Liver (tissue), 8 donors: ENCODE measurements at regions not wholly inside any gene's neighbourhood (a gene's known extent, or its start where the extent isn't known, plus 50 kb on each side); places are given as distances from the start of the nearest gene placed in this dataset.

Experiments used
- DNase-seq: peaks from one replicate; pipeline ENCODE4 v3.0.0-alpha.2; 2017; ENCODE audit warnings: low spot score
- H3K27ac ChIP-seq, 2 donors: one replicate each; pipeline ENCODE4 v1.7.0; 2013; ENCODE audit warnings: inconsistent platforms in 2 of 2, low read length in 2 of 2, control low read depth in 1 of 2, low read depth in 1 of 2, mild to moderate bottlenecking in 1 of 2
- H3K27me3 ChIP-seq, 4 donors: one replicate each; pipeline versions ENCODE4 v1.6.1 to v1.7.0; 2013; ENCODE audit warnings: low read length in 3 of 4, inconsistent platforms in 1 of 4, mild to moderate bottlenecking in 1 of 4, moderate library complexity in 1 of 4; ENCODE audit not compliant: control insufficient read depth in 4 of 4, insufficient read depth in 4 of 4
- H3K36me3 ChIP-seq, 4 donors: one replicate each; pipeline versions ENCODE4 v1.6.1 to v1.7.0; 2013; ENCODE audit warnings: low read length in 3 of 4, mild to moderate bottlenecking in 3 of 4, low read depth in 1 of 4, moderate library complexity in 1 of 4; ENCODE audit not compliant: control insufficient read depth in 4 of 4, insufficient read depth in 3 of 4
- H3K4me1 ChIP-seq, 4 donors: one replicate each; pipeline versions ENCODE4 v1.6.1 to v1.7.0; 2013; ENCODE audit warnings: low read length in 3 of 4, mild to moderate bottlenecking in 3 of 4, moderate library complexity in 1 of 4; ENCODE audit not compliant: control insufficient read depth in 4 of 4, insufficient read depth in 4 of 4
- H3K4me3 ChIP-seq, 3 donors: one replicate each; pipeline versions ENCODE4 v1.6.1 to v1.7.0; 2013; ENCODE audit warnings: low read length in 3 of 3, control low read depth in 1 of 3, low read depth in 1 of 3, mild to moderate bottlenecking in 1 of 3
- H3K9ac ChIP-seq, 2 donors: one replicate each; pipeline ENCODE4 v1.7.0; 2013; ENCODE audit warnings: low read length in 2 of 2, mild to moderate bottlenecking in 2 of 2, moderate library complexity in 2 of 2, control low read depth in 1 of 2, low read depth in 1 of 2
- H3K9me3 ChIP-seq, 4 donors: one replicate each; pipeline versions ENCODE4 v1.6.1 to v1.7.0; 2013; ENCODE audit warnings: low read length in 3 of 4; ENCODE audit not compliant: control insufficient read depth in 4 of 4
- EGR1 ChIP-seq, 2 donors: IDR thresholded peaks; 2 replicates each; pipeline ENCODE4 v1.6.1; 2016 to 2018; ENCODE audit warnings: antibody characterized with exemption in 2 of 2, low read depth in 2 of 2
- FOXA1 ChIP-seq: IDR thresholded peaks from 2 replicates; pipeline ENCODE4 v1.6.1; 2016; ENCODE audit warnings: antibody characterized with exemption
- FOXA2 ChIP-seq: IDR thresholded peaks from 2 replicates; pipeline ENCODE4 v1.6.1; 2016; ENCODE audit warnings: antibody characterized with exemption
- GABPA ChIP-seq, 2 donors: IDR thresholded peaks in 1 of 2; conservative IDR thresholded peaks in 1 of 2; 2 replicates each; pipeline ENCODE4 v1.6.1; 2016; ENCODE audit warnings: antibody characterized with exemption in 2 of 2, mild to moderate bottlenecking in 1 of 2, moderate library complexity in 1 of 2
- HNF4A ChIP-seq, 2 donors: conservative IDR thresholded peaks; 2 replicates each; pipeline ENCODE4 v1.6.1; 2016; ENCODE audit warnings: antibody characterized with exemption in 2 of 2, mild to moderate bottlenecking in 2 of 2
- HNF4G ChIP-seq: IDR thresholded peaks from 2 replicates; pipeline ENCODE4 v1.6.1; 2016; ENCODE audit warnings: antibody characterized with exemption
- JUND ChIP-seq, 2 donors: IDR thresholded peaks; 2 replicates each; pipeline ENCODE4 v1.6.1; 2016; ENCODE audit warnings: antibody characterized with exemption in 2 of 2
- NR2F2 ChIP-seq: IDR thresholded peaks from 2 replicates; pipeline ENCODE4 v1.6.1; 2016; ENCODE audit warnings: antibody characterized with exemption
- RAD21 ChIP-seq, 2 donors: IDR thresholded peaks; 2 replicates each; pipeline ENCODE4 v1.6.1; 2016; ENCODE audit warnings: antibody characterized with exemption in 2 of 2, mild to moderate bottlenecking in 2 of 2
- RXRA ChIP-seq, 2 donors: IDR thresholded peaks; 2 replicates each; pipeline ENCODE4 v1.6.1; 2017 to 2018; ENCODE audit warnings: antibody characterized with exemption in 2 of 2, mild to moderate bottlenecking in 1 of 2
- SP1 ChIP-seq: IDR thresholded peaks from 2 replicates; pipeline ENCODE4 v1.6.1; 2018; ENCODE audit warnings: antibody characterized with exemption, mild to moderate bottlenecking
- TAF1 ChIP-seq: conservative IDR thresholded peaks from 2 replicates; pipeline ENCODE4 v1.6.1; 2016; ENCODE audit warnings: antibody characterized with exemption, mild to moderate bottlenecking
- YY1 ChIP-seq: IDR thresholded peaks from 2 replicates; pipeline ENCODE4 v1.6.1; 2016; ENCODE audit warnings: antibody characterized with exemption, mild to moderate bottlenecking
- WGBS: extraction: QIAGEN DNeasy Blood & Tissue Kit; methylation state at CpG from one replicate; pipeline ENCODE4 v1.1.7; 2013; 5-methylcytosine and 5-hydroxymethylcytosine counted together
- TF ChIP-seq, protein P1 (sequence below): IDR thresholded peaks from 2 replicates; pipeline ENCODE4 v1.6.1; 2016; ENCODE audit warnings: antibody characterized with exemption
- TF ChIP-seq, protein P2 (sequence below): IDR thresholded peaks from 2 replicates; pipeline ENCODE4 v1.6.1; 2016; ENCODE audit warnings: antibody characterized with exemption
- TF ChIP-seq, protein P3 (sequence below): fragments of 150-350 bp; IDR thresholded peaks from 2 replicates; pipeline ENCODE4 v1.5.1; 2017; ENCODE audit warnings: improper control_type of control experiment, low read depth, low read length; ENCODE audit not compliant: missing input control
- TF ChIP-seq, protein P4 (sequence below): IDR thresholded peaks from 2 replicates; pipeline ENCODE4 v1.6.1; 2016; ENCODE audit warnings: antibody characterized with exemption
- TF ChIP-seq, protein P5 (sequence below): IDR thresholded peaks from 2 replicates; pipeline ENCODE4 v1.6.1; 2016; ENCODE audit warnings: antibody characterized with exemption, mild to moderate bottlenecking
- donor health status: healthy.
- donor health status: healthy.
- donor health status: healthy.
- donor health status: healthy.
- donor health status: healthy.

DNA sequence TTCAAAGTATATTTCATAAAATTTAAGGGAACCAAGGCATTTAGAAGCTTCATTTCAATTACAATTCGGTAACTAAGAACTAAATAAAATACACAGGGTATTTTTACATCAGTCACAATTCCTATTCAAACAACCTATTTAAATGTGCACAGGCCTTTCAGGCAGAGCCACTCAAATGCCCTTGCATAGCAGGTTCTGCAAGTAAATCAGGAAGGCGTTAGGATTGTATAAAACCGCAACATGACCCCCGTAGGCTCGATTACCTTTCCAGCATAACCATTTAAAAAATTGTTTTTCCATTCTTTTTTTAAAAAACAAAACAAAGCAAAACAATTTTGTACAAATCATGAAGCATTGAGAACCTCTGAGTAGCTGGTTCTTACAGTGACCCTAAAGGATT lies 289.9 kb upstream of the SP8 start:
- H3K9ac ChIP-seq: no peak overlapping the region
- WGBS: 63% methylated on average over 5 of the region's 5 CpGs
- peaks cover 0 to 2% (median 0%) of the 10 kb centered on the region in 4 donors for H3K9me3 ChIP-seq
- DNase-seq: no peak
- TF ChIP-seq, protein P1, sequence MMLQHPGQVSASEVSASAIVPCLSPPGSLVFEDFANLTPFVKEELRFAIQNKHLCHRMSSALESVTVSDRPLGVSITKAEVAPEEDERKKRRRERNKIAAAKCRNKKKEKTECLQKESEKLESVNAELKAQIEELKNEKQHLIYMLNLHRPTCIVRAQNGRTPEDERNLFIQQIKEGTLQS: no peak
- no peak for TF ChIP-seq YY1
- TF ChIP-seq EGR1 (IDR thresholded peaks at IDR 0.05; ENCODE audit: low read depth in 2 of 2): no peak
- no peak for TF ChIP-seq JUND (IDR thresholded peaks at IDR 0.05)
- TF ChIP-seq, protein P2, sequence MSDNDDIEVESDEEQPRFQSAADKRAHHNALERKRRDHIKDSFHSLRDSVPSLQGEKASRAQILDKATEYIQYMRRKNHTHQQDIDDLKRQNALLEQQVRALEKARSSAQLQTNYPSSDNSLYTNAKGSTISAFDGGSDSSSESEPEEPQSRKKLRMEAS: no peak
- no peak for TF ChIP-seq HNF4A (conservative IDR thresholded peaks at IDR 0.05)
- no peak for TF ChIP-seq NR2F2
- TF ChIP-seq SP1: no peak
- TF ChIP-seq, protein P3, sequence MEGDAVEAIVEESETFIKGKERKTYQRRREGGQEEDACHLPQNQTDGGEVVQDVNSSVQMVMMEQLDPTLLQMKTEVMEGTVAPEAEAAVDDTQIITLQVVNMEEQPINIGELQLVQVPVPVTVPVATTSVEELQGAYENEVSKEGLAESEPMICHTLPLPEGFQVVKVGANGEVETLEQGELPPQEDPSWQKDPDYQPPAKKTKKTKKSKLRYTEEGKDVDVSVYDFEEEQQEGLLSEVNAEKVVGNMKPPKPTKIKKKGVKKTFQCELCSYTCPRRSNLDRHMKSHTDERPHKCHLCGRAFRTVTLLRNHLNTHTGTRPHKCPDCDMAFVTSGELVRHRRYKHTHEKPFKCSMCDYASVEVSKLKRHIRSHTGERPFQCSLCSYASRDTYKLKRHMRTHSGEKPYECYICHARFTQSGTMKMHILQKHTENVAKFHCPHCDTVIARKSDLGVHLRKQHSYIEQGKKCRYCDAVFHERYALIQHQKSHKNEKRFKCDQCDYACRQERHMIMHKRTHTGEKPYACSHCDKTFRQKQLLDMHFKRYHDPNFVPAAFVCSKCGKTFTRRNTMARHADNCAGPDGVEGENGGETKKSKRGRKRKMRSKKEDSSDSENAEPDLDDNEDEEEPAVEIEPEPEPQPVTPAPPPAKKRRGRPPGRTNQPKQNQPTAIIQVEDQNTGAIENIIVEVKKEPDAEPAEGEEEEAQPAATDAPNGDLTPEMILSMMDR: no peak
- TF ChIP-seq, protein P4, sequence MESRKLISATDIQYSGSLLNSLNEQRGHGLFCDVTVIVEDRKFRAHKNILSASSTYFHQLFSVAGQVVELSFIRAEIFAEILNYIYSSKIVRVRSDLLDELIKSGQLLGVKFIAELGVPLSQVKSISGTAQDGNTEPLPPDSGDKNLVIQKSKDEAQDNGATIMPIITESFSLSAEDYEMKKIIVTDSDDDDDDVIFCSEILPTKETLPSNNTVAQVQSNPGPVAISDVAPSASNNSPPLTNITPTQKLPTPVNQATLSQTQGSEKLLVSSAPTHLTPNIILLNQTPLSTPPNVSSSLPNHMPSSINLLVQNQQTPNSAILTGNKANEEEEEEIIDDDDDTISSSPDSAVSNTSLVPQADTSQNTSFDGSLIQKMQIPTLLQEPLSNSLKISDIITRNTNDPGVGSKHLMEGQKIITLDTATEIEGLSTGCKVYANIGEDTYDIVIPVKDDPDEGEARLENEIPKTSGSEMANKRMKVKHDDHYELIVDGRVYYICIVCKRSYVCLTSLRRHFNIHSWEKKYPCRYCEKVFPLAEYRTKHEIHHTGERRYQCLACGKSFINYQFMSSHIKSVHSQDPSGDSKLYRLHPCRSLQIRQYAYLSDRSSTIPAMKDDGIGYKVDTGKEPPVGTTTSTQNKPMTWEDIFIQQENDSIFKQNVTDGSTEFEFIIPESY: no peak
- TF ChIP-seq RXRA (IDR thresholded peaks at IDR 0.05): no peak
- TF ChIP-seq, protein P5, sequence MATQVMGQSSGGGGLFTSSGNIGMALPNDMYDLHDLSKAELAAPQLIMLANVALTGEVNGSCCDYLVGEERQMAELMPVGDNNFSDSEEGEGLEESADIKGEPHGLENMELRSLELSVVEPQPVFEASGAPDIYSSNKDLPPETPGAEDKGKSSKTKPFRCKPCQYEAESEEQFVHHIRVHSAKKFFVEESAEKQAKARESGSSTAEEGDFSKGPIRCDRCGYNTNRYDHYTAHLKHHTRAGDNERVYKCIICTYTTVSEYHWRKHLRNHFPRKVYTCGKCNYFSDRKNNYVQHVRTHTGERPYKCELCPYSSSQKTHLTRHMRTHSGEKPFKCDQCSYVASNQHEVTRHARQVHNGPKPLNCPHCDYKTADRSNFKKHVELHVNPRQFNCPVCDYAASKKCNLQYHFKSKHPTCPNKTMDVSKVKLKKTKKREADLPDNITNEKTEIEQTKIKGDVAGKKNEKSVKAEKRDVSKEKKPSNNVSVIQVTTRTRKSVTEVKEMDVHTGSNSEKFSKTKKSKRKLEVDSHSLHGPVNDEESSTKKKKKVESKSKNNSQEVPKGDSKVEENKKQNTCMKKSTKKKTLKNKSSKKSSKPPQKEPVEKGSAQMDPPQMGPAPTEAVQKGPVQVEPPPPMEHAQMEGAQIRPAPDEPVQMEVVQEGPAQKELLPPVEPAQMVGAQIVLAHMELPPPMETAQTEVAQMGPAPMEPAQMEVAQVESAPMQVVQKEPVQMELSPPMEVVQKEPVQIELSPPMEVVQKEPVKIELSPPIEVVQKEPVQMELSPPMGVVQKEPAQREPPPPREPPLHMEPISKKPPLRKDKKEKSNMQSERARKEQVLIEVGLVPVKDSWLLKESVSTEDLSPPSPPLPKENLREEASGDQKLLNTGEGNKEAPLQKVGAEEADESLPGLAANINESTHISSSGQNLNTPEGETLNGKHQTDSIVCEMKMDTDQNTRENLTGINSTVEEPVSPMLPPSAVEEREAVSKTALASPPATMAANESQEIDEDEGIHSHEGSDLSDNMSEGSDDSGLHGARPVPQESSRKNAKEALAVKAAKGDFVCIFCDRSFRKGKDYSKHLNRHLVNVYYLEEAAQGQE: no peak
- no peak for TF ChIP-seq FOXA2
- TF ChIP-seq HNF4G: no peak
- TF ChIP-seq TAF1: no peak
- TF ChIP-seq GABPA (IDR thresholded peaks at IDR 0.05 in 1 of 2, conservative IDR thresholded peaks at IDR 0.05 in 1 of 2): no peak
- no peak for TF ChIP-seq FOXA1
- TF ChIP-seq RAD21 (IDR thresholded peaks at IDR 0.05): no peak
- H3K36me3 ChIP-seq: no peaks in the 10 kb centered on the region
- no peaks in the 10 kb centered on the region for H3K4me1 ChIP-seq
- no peaks in the 10 kb centered on the region for H3K27me3 ChIP-seq
- no peak overlapping the region for H3K4me3 ChIP-seq
- H3K27ac ChIP-seq: no peak overlapping the region
